Spleen (tissue), 7 donors: ENCODE measurements at regions not wholly inside any gene's neighbourhood (a gene's known extent, or its start where the extent isn't known, plus 50 kb on each side); places are given as distances from the start of the nearest gene placed in this dataset.

Experiments used
- POLR2A ChIP-seq, 3 donors: fragments of 450-650 bp; IDR thresholded peaks; one replicate each; pipeline ENCODE4 v1.5.1; 2017; ENCODE audit warnings: antibody characterized with exemption in 3 of 3, mild to moderate bottlenecking in 1 of 3
- POLR2AphosphoS5 ChIP-seq, 3 donors: sonication (generic); formaldehyde crosslinking; IDR thresholded peaks; one replicate each; pipeline ENCODE4 v1.5.1; 2017; ENCODE audit warnings: antibody characterized with exemption in 3 of 3
- TF ChIP-seq, protein P1 (sequence below), 11 experiments: fragments of 200-600 bp in 7 of 11; fragments of 450-650 bp in 4 of 11; sonication (generic) in 4 of 11; IDR thresholded peaks in 8 of 11; conservative IDR thresholded peaks in 3 of 11; 1 replicate in 7 of 11; 2 replicates in 4 of 11; pipeline versions ENCODE4 v1.4.0 to v1.8.0; 2016 to 2021; ENCODE audit warnings: antibody characterized with exemption in 11 of 11, inconsistent platforms in 4 of 11, mild to moderate bottlenecking in 1 of 11
- donor health status: DM: no; HTN: no; CAD: no; lungs with moderate emphysema.
- donor health status: DM: no; HTN: no; CAD: no.
- donor health status: DM: no; HTN: no; CAD: no.

DNA sequence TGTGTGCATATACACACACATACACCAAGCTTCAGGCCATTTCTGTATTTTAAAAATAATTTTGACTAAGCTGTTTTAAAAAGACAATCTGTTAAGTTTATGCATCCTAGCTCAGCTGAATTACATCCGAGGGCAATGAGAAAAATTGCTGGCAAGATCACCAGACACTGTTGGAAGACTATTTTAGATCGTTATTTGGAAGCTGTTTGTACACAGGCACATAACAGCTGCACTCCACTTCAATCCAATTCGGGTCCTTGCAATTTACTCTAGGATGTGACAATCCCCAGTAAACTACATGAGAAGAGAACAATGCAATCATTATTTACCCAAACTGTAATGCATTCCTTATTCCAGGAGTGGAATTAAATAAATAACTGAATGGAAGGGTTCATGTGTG is 79.3 kb upstream of the RASA1 start:
- no peak for TF ChIP-seq POLR2AphosphoS5 (IDR thresholded peaks at IDR 0.05)
- TF ChIP-seq POLR2A (IDR thresholded peaks at IDR 0.05): no peak
- TF ChIP-seq, protein P1, sequence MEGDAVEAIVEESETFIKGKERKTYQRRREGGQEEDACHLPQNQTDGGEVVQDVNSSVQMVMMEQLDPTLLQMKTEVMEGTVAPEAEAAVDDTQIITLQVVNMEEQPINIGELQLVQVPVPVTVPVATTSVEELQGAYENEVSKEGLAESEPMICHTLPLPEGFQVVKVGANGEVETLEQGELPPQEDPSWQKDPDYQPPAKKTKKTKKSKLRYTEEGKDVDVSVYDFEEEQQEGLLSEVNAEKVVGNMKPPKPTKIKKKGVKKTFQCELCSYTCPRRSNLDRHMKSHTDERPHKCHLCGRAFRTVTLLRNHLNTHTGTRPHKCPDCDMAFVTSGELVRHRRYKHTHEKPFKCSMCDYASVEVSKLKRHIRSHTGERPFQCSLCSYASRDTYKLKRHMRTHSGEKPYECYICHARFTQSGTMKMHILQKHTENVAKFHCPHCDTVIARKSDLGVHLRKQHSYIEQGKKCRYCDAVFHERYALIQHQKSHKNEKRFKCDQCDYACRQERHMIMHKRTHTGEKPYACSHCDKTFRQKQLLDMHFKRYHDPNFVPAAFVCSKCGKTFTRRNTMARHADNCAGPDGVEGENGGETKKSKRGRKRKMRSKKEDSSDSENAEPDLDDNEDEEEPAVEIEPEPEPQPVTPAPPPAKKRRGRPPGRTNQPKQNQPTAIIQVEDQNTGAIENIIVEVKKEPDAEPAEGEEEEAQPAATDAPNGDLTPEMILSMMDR (IDR thresholded peaks at IDR 0.05 in 8 of 11, conservative IDR thresholded peaks at IDR 0.05 in 3 of 11): no peak
